ENCODE measurements at regions not wholly inside any gene's neighbourhood (a gene's known extent, or its start where the extent isn't known, plus 50 kb on each side); places are given as distances from the start of the nearest gene placed in this dataset.

DNA sequence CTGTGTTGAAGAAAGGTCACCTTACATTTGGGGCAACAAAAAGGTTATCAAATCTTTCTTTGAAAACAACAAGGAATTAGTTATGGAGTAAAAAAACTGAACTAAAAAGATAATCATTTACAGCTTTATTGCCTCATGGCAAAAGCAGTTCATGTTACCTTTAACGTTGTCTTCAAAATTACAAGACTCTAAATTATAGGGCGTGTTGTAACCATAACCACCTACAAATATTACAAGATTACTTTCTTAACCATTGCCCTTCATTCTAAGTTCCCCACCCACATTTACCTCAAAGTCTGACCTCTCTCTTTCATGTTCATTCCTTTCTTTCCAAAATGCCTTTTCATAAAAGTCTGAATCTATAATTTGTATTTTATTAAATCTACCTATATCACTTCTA is 74.6 kb upstream of the LRATD1 start:
- no peaks in the 10 kb centered on the region for H3K36me3 ChIP-seq (ENCODE audit: control insufficient read depth in 3 of 3, insufficient read depth in 2 of 3, low read depth in 1 of 3, low read length in 3 of 3)
- no peaks in the 10 kb centered on the region for H3K27me3 ChIP-seq (ENCODE audit: control insufficient read depth in 3 of 3, insufficient read depth in 3 of 3, low read length in 3 of 3)
- no peak overlapping the region for H3K4me3 ChIP-seq (ENCODE audit: low read depth in 1 of 3, low read length in 3 of 3)
- peak; percentile 72 to 80 for DNase-seq
- peaks cover 0 to 2% of the 10 kb centered on the region in 2 donors for H3K9me3 ChIP-seq (ENCODE audit: control insufficient read depth in 2 of 2, insufficient read depth in 1 of 2, low read depth in 1 of 2, low read length in 1 of 2)
- peak; percentile 49 for FAIRE-seq
- 1 to 62% (median 40%) methylated on average over 2 of the region's 2 CpGs for WGBS, 3 donors
- peak overlapping the region in 1 of 3 donors; percentile 80 for H3K27ac ChIP-seq (ENCODE audit: low read depth in 1 of 3, low read length in 2 of 3)
- peaks cover 0 to 44% (median 2%) of the 10 kb centered on the region in 3 donors for H3K4me1 ChIP-seq (ENCODE audit: control insufficient read depth in 3 of 3, insufficient read depth in 2 of 3, low read depth in 1 of 3, low read length in 2 of 3)

- no peaks in the 10 kb centered on the region for H3K36me3 ChIP-seq (ENCODE audit: control insufficient read depth in 3 of 3, insufficient read depth in 2 of 3, low read depth in 1 of 3, low read length in 3 of 3)
- no peak overlapping the region for H3K4me3 ChIP-seq (ENCODE audit: low read depth in 1 of 3, low read length in 3 of 3)
- peaks cover 0 to 2% of the 10 kb centered on the region in 2 donors for H3K9me3 ChIP-seq (ENCODE audit: control insufficient read depth in 2 of 2, insufficient read depth in 1 of 2, low read depth in 1 of 2, low read length in 1 of 2)
- WGBS, 3 donors = 16 to 52% (median 28%) methylated on average over 3 of the region's 3 CpGs
- peak overlapping the region in 2 of 3 donors; percentile 2 to 80 for H3K27ac ChIP-seq (ENCODE audit: low read depth in 1 of 3, low read length in 2 of 3)
- FAIRE-seq = no peak
- peak; percentile 63 to 76 for DNase-seq
- peaks cover 0 to 44% (median 2%) of the 10 kb centered on the region in 3 donors for H3K4me1 ChIP-seq (ENCODE audit: control insufficient read depth in 3 of 3, insufficient read depth in 2 of 3, low read depth in 1 of 3, low read length in 2 of 3)
- no peaks in the 10 kb centered on the region for H3K27me3 ChIP-seq (ENCODE audit: control insufficient read depth in 3 of 3, insufficient read depth in 3 of 3, low read length in 3 of 3)
These were observed 74.1 kb upstream of the LRATD1 start for GRCh38 chr2:14558335-14558919.

DNA sequence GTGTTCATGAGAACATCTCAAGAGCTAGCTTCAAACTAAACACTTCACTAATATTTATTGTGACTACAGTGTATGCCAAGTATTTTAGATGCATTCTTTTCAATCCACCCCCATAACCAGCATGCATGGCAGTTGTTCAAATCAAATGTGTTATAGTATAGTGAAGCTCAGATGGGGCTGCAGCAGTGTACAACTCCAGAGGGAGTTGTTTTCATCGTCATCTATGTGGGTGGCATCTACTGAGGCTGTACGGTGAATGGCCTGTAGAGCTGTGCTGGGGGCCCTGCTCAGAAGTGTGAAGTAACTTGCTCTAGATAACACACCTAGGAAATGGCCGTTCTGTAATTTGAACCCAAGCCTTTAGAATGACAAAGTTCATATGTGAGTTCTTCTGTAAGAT is 71.8 kb upstream of the LRATD1 start:
- Histone ChIP-seq H3K4me3 (ENCODE audit: low read depth in 1 of 3, low read length in 3 of 3) (no peak overlapping the region), H3K4me1 (ENCODE audit: control insufficient read depth in 3 of 3, insufficient read depth in 2 of 3, low read depth in 1 of 3, low read length in 2 of 3) (peaks cover 0 to 36% (median 2%) of the 10 kb centered on the region in 3 donors), H3K27ac (ENCODE audit: low read depth in 1 of 3, low read length in 2 of 3) (no peak overlapping the region), H3K36me3 (ENCODE audit: control insufficient read depth in 3 of 3, insufficient read depth in 2 of 3, low read depth in 1 of 3, low read length in 3 of 3) (no peaks in the 10 kb centered on the region), H3K9me3 (ENCODE audit: control insufficient read depth in 2 of 2, insufficient read depth in 1 of 2, low read depth in 1 of 2, low read length in 1 of 2) (peaks cover 0 to 2% of the 10 kb centered on the region in 2 donors), H3K27me3 (ENCODE audit: control insufficient read depth in 3 of 3, insufficient read depth in 3 of 3, low read length in 3 of 3) (no peaks in the 10 kb centered on the region)
- FAIRE-seq (no peak), DNase-seq (peak; percentile 9 to 23)
- WGBS, 3 donors = 53 to 68% (median 66%) methylated on average over 3 of the region's 3 CpGs

- no peak overlapping the region for H3K27ac ChIP-seq (ENCODE audit: low read depth in 1 of 3, low read length in 2 of 3)
- peaks cover 0 to 2% of the 10 kb centered on the region in 2 donors for H3K9me3 ChIP-seq (ENCODE audit: control insufficient read depth in 2 of 2, insufficient read depth in 1 of 2, low read depth in 1 of 2, low read length in 1 of 2)
- DNase-seq (no peak), FAIRE-seq (no peak)
- H3K27me3 ChIP-seq (ENCODE audit: control insufficient read depth in 3 of 3, insufficient read depth in 3 of 3, low read length in 3 of 3) = no peaks in the 10 kb centered on the region
- no peaks in the 10 kb centered on the region for H3K36me3 ChIP-seq (ENCODE audit: control insufficient read depth in 3 of 3, insufficient read depth in 2 of 3, low read depth in 1 of 3, low read length in 3 of 3)
- peaks cover 0 to 22% (median 2%) of the 10 kb centered on the region in 3 donors for H3K4me1 ChIP-seq (ENCODE audit: control insufficient read depth in 3 of 3, insufficient read depth in 2 of 3, low read depth in 1 of 3, low read length in 2 of 3)
- 45 to 84% (median 73%) methylated on average over 1 of the region's 1 CpG for WGBS, 3 donors
- H3K4me3 ChIP-seq (ENCODE audit: low read depth in 1 of 3, low read length in 3 of 3) = no peak overlapping the region
These were observed 69.2 kb upstream of the LRATD1 start for GRCh38 chr2:14563324-14563723.

DNA sequence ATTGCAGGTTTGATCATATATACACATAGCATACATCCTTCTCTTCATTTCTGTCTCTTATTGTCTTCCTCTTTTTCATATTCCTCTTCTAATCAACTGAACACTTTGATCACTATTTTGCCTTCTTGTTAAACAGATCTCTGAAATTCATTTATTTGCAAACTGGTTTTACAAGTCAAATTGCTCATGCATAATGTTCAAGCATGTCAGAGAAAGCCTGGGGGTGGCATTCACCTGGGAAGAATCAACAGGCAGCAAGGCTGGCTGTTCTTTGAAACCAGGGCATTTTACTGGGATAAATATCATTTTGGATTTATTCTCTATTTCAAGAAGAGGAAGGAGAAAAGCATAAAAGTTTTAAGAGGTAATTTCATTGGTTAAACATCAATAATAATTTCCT is 66.9 kb upstream of the LRATD1 start:
- DNase-seq = no peak
- FAIRE-seq = no peak
- H3K27ac ChIP-seq (ENCODE audit: low read depth in 1 of 3, low read length in 2 of 3) = no peak overlapping the region
- H3K36me3 ChIP-seq (ENCODE audit: control insufficient read depth in 3 of 3, insufficient read depth in 2 of 3, low read depth in 1 of 3, low read length in 3 of 3) = no peaks in the 10 kb centered on the region
- H3K4me1 ChIP-seq (ENCODE audit: control insufficient read depth in 3 of 3, insufficient read depth in 2 of 3, low read depth in 1 of 3, low read length in 2 of 3) = peaks cover 0 to 6% (median 0%) of the 10 kb centered on the region in 3 donors
- no peaks in the 10 kb centered on the region for H3K27me3 ChIP-seq (ENCODE audit: control insufficient read depth in 3 of 3, insufficient read depth in 3 of 3, low read length in 3 of 3)
- no peak overlapping the region for H3K4me3 ChIP-seq (ENCODE audit: low read depth in 1 of 3, low read length in 3 of 3)
- no peaks in the 10 kb centered on the region for H3K9me3 ChIP-seq (ENCODE audit: control insufficient read depth in 2 of 2, insufficient read depth in 1 of 2, low read depth in 1 of 2, low read length in 1 of 2)

GRCh38 chr2:14567561-14567960 is 65.0 kb upstream of the LRATD1 start:
- FAIRE-seq (no peak), DNase-seq (no peak)
- Histone ChIP-seq H3K36me3 (ENCODE audit: control insufficient read depth in 3 of 3, insufficient read depth in 2 of 3, low read depth in 1 of 3, low read length in 3 of 3) (no peaks in the 10 kb centered on the region), H3K4me3 (ENCODE audit: low read depth in 1 of 3, low read length in 3 of 3) (no peak overlapping the region), H3K4me1 (ENCODE audit: control insufficient read depth in 3 of 3, insufficient read depth in 2 of 3, low read depth in 1 of 3, low read length in 2 of 3) (no peaks in the 10 kb centered on the region), H3K9me3 (ENCODE audit: control insufficient read depth in 2 of 2, insufficient read depth in 1 of 2, low read depth in 1 of 2, low read length in 1 of 2) (no peaks in the 10 kb centered on the region), H3K27ac (ENCODE audit: low read depth in 1 of 3, low read length in 2 of 3) (no peak overlapping the region), H3K27me3 (ENCODE audit: control insufficient read depth in 3 of 3, insufficient read depth in 3 of 3, low read length in 3 of 3) (no peaks in the 10 kb centered on the region)
- WGBS, 3 donors = 72 to 81% (median 79%) methylated on average over 1 of the region's 1 CpG

- H3K36me3 ChIP-seq (ENCODE audit: control insufficient read depth in 3 of 3, insufficient read depth in 2 of 3, low read depth in 1 of 3, low read length in 3 of 3) = no peaks in the 10 kb centered on the region
- WGBS, 3 donors = 14 to 46% (median 28%) methylated on average over 3 of the region's 3 CpGs
- no peak for FAIRE-seq
These were observed 63.2 kb upstream of the LRATD1 start for GRCh38 chr2:14569294-14569693.

DNA sequence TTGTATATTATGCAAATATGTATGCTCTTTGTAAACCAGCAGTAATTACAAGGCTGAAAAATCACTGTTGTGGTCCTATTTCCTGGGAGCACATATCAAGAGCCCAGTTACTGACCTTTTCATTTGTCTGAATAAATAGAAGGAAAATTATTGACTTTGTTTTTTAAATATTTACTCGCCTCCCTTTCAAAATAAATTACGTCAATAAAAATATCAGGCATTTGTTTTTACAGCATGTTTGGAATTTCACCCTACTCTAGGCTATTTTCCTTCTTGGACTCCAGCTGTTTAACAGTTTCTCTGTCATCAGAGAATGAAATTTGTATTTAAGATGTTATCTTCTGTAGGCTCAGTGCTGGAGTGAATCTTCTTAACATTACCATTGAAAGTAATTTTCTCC is 59.9 kb upstream of the LRATD1 start:
- Histone ChIP-seq H3K36me3 (ENCODE audit: control insufficient read depth in 3 of 3, insufficient read depth in 2 of 3, low read depth in 1 of 3, low read length in 3 of 3) (no peaks in the 10 kb centered on the region), H3K4me1 (ENCODE audit: control insufficient read depth in 3 of 3, insufficient read depth in 2 of 3, low read depth in 1 of 3, low read length in 2 of 3) (no peaks in the 10 kb centered on the region), H3K4me3 (ENCODE audit: low read depth in 1 of 3, low read length in 3 of 3) (no peak overlapping the region), H3K27ac (ENCODE audit: low read depth in 1 of 3, low read length in 2 of 3) (no peak overlapping the region), H3K9me3 (ENCODE audit: control insufficient read depth in 2 of 2, insufficient read depth in 1 of 2, low read depth in 1 of 2, low read length in 1 of 2) (no peaks in the 10 kb centered on the region), H3K27me3 (ENCODE audit: control insufficient read depth in 3 of 3, insufficient read depth in 3 of 3, low read length in 3 of 3) (no peaks in the 10 kb centered on the region)
- 60 to 80% (median 65%) methylated on average over 2 of the region's 2 CpGs for WGBS, 3 donors
- FAIRE-seq = no peak
- no peak for DNase-seq

More at GRCh38 chr2:14569294-14569693, 63.2 kb upstream of the LRATD1 start:
- H3K9me3 ChIP-seq (ENCODE audit: control insufficient read depth in 2 of 2, insufficient read depth in 1 of 2, low read depth in 1 of 2, low read length in 1 of 2) = no peaks in the 10 kb centered on the region
- peak in 1 of 2 donors; percentile 75 for DNase-seq
- H3K27ac ChIP-seq (ENCODE audit: low read depth in 1 of 3, low read length in 2 of 3) = no peak overlapping the region
- no peaks in the 10 kb centered on the region for H3K27me3 ChIP-seq (ENCODE audit: control insufficient read depth in 3 of 3, insufficient read depth in 3 of 3, low read length in 3 of 3)
- H3K4me1 ChIP-seq (ENCODE audit: control insufficient read depth in 3 of 3, insufficient read depth in 2 of 3, low read depth in 1 of 3, low read length in 2 of 3) = no peaks in the 10 kb centered on the region
- H3K4me3 ChIP-seq (ENCODE audit: low read depth in 1 of 3, low read length in 3 of 3) = no peak overlapping the region

DNA sequence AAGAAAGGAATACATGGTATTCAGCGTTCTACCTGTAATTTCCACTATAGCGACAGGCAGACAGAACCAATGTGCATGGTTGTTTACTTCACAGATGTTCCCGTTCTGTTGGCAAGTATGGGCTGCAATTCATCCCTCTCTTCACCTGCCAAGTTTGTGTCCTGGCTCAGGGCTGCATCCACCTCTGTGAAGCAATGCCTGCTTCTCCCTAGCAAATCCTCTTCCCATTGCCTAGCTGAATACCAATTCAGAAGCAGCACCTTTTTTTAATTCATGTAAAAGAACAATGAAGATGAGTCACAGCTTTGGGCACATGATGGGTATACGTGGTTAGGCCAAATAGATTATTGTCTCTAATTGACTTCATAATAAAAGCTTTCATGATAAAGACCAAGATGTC is 54.7 kb upstream of the LRATD1 start:
- Histone ChIP-seq H3K4me3 (ENCODE audit: low read depth in 1 of 3, low read length in 3 of 3) (no peak overlapping the region), H3K27ac (ENCODE audit: low read depth in 1 of 3, low read length in 2 of 3) (no peak overlapping the region), H3K9me3 (ENCODE audit: control insufficient read depth in 2 of 2, insufficient read depth in 1 of 2, low read depth in 1 of 2, low read length in 1 of 2) (no peaks in the 10 kb centered on the region), H3K4me1 (ENCODE audit: control insufficient read depth in 3 of 3, insufficient read depth in 2 of 3, low read depth in 1 of 3, low read length in 2 of 3) (no peaks in the 10 kb centered on the region), H3K36me3 (ENCODE audit: control insufficient read depth in 3 of 3, insufficient read depth in 2 of 3, low read depth in 1 of 3, low read length in 3 of 3) (no peaks in the 10 kb centered on the region), H3K27me3 (ENCODE audit: control insufficient read depth in 3 of 3, insufficient read depth in 3 of 3, low read length in 3 of 3) (no peaks in the 10 kb centered on the region)
- DNase-seq = no peak
- WGBS, 3 donors = 61 to 78% (median 66%) methylated on average over 4 of the region's 4 CpGs
- FAIRE-seq = no peak
